Gastroesophageal sphincter (tissue), 3 donors: ENCODE measurements at regions not wholly inside any gene's neighbourhood (a gene's known extent, or its start where the extent isn't known, plus 50 kb on each side); places are given as distances from the start of the nearest gene placed in this dataset.

Experiments
- EP300 ChIP-seq: sonication (generic); formaldehyde crosslinking; IDR thresholded peaks from one replicate; pipeline ENCODE4 v1.6.1; 2017; ENCODE audit warnings: antibody characterized with exemption, mild to moderate bottlenecking
- POLR2A ChIP-seq, 2 donors: fragments of 450-650 bp; IDR thresholded peaks; one replicate each; pipeline ENCODE4 v1.6.1; 2017; ENCODE audit warnings: antibody characterized with exemption in 2 of 2, mild to moderate bottlenecking in 2 of 2, moderate library complexity in 1 of 2
- TF ChIP-seq, protein P1 (sequence below), 4 experiments: fragments of 200-600 bp in 2 of 4; fragments of 450-650 bp in 2 of 4; sonication (generic) in 1 of 4; IDR thresholded peaks; one replicate each; pipeline ENCODE4 v1.5.1; 2017 to 2019; ENCODE audit warnings: antibody characterized with exemption in 4 of 4, mild to moderate bottlenecking in 2 of 4, moderate library complexity in 2 of 4

DNA sequence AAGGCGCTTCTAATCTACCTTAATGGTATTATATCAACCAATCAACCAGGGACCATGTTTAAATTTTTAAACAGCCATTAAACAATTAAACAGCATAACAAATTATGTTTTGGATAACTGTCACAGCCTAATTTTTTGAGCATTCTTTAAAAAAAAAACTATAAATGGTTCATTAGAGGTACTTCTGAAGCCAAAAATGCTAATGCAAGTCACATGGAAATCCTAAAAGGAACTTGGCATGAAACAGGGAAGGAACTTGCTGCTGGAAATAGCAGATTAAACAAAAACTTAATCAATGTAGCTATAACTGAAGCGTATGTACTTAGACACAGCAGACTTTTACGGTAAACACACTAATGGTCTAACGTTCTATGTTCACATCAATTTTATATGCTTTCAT lies 190.2 kb upstream of the BTG1 start:
- TF ChIP-seq, protein P1, sequence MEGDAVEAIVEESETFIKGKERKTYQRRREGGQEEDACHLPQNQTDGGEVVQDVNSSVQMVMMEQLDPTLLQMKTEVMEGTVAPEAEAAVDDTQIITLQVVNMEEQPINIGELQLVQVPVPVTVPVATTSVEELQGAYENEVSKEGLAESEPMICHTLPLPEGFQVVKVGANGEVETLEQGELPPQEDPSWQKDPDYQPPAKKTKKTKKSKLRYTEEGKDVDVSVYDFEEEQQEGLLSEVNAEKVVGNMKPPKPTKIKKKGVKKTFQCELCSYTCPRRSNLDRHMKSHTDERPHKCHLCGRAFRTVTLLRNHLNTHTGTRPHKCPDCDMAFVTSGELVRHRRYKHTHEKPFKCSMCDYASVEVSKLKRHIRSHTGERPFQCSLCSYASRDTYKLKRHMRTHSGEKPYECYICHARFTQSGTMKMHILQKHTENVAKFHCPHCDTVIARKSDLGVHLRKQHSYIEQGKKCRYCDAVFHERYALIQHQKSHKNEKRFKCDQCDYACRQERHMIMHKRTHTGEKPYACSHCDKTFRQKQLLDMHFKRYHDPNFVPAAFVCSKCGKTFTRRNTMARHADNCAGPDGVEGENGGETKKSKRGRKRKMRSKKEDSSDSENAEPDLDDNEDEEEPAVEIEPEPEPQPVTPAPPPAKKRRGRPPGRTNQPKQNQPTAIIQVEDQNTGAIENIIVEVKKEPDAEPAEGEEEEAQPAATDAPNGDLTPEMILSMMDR (IDR thresholded peaks at IDR 0.05) = no peak
- no peak for TF ChIP-seq POLR2A (IDR thresholded peaks at IDR 0.05)
- no peak for TF ChIP-seq EP300
